Endothelial cell of umbilical vein (primary cell): ENCODE measurements at regions not wholly inside any gene's neighbourhood (a gene's known extent, or its start where the extent isn't known, plus 50 kb on each side); places are given as distances from the start of the nearest gene placed in this dataset.

ENCODE experiments used
- JUN ChIP-seq: IDR thresholded peaks from 2 replicates; pipeline ENCODE4 v1.6.1; 2011; ENCODE audit warnings: borderline replicate concordance, low read depth; ENCODE audit not compliant: insufficient read length, insufficient read depth
- TF ChIP-seq, protein P1 (sequence below): IDR thresholded peaks from 2 replicates; pipeline ENCODE4 v1.6.1; 2011; ENCODE audit not compliant: insufficient read depth, insufficient read length
- TF ChIP-seq, protein P2 (sequence below), 2 donors: IDR thresholded peaks; 1 replicate in 1 of 2; 2 replicates in 1 of 2; pipeline ENCODE4 v1.5.1; 2011; ENCODE audit warnings: low read length in 2 of 2, mild to moderate bottlenecking in 2 of 2, moderate library complexity in 2 of 2, control low read depth in 1 of 2, inconsistent platforms in 1 of 2, low read depth in 1 of 2; ENCODE audit not compliant: insufficient read depth in 1 of 2; ENCODE audit errors: extremely low read depth in 1 of 2

DNA sequence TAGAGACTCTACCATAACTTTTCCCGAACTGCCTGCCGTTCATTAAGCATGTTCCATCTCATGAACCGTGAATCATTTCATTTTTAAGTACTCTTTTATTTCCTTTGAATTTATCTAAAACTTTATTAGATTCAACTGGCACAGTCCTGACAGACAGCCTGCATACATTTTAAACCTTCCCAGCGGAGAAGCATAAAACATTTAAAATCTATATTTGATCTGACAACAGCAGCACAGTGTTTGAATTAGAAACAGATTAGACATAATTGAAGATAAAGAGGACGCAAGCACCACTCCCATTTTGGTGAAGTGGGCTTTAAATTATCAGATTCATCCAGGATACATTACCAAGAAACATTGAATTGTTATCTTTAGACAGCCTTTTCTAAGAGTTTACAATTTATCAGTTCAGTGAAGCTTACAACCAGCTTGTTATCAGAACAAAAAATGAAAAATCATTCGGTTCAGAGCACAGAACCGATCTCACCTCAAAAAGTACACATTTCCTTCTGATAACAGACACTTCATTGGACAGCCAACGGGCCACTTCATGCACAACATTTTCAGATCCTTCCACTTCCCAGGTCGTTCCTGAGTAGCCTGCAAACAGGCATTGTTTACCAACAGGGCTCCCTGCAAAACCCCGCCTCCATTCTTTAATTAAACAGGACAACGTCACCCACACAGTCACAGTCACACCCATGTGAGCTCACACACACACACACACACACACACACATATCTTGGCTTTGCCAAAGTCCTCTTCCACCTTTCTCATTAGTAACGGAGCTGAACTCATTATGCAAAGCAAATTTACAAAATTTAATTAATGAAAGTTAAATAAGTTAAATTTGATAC is 171.2 kb downstream of the SP3 start:
- TF ChIP-seq JUN: no peak
- TF ChIP-seq, protein P1, sequence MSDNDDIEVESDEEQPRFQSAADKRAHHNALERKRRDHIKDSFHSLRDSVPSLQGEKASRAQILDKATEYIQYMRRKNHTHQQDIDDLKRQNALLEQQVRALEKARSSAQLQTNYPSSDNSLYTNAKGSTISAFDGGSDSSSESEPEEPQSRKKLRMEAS: no peak
- TF ChIP-seq, protein P2, sequence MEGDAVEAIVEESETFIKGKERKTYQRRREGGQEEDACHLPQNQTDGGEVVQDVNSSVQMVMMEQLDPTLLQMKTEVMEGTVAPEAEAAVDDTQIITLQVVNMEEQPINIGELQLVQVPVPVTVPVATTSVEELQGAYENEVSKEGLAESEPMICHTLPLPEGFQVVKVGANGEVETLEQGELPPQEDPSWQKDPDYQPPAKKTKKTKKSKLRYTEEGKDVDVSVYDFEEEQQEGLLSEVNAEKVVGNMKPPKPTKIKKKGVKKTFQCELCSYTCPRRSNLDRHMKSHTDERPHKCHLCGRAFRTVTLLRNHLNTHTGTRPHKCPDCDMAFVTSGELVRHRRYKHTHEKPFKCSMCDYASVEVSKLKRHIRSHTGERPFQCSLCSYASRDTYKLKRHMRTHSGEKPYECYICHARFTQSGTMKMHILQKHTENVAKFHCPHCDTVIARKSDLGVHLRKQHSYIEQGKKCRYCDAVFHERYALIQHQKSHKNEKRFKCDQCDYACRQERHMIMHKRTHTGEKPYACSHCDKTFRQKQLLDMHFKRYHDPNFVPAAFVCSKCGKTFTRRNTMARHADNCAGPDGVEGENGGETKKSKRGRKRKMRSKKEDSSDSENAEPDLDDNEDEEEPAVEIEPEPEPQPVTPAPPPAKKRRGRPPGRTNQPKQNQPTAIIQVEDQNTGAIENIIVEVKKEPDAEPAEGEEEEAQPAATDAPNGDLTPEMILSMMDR (IDR thresholded peaks at IDR 0.05; ENCODE audit: extremely low read depth in 1 of 2, insufficient read depth in 1 of 2, low read depth in 1 of 2, low read length in 2 of 2): no peak
